HFFc6 (cell line): ENCODE measurements at regions not wholly inside any gene's neighbourhood (a gene's known extent, or its start where the extent isn't known, plus 50 kb on each side); places are given as distances from the start of the nearest gene placed in this dataset.

Source experiments
- DNase-seq: peaks from one replicate; pipeline ENCODE4 v3.0.0-alpha.2; 2018
- H3K27ac Mint-ChIP-seq: 2 replicates; pipeline ENCODE4 v1.8.0; 2020; ENCODE audit warnings: mild to moderate bottlenecking, mixed read lengths
- H3K27me3 Mint-ChIP-seq: 2 replicates; pipeline ENCODE4 v1.8.0; 2021; ENCODE audit warnings: mild to moderate bottlenecking, moderate library complexity, mixed read lengths; ENCODE audit not compliant: insufficient read depth
- H3K36me3 Mint-ChIP-seq: 2 replicates; pipeline ENCODE4 v1.8.0; 2021; ENCODE audit warnings: low read depth, mixed read lengths
- H3K4me1 Mint-ChIP-seq: 2 replicates; pipeline ENCODE4 v1.8.0; 2020; ENCODE audit warnings: low read depth, mixed read lengths
- H3K4me3 Mint-ChIP-seq: 2 replicates; pipeline ENCODE4 v1.8.0; 2020; ENCODE audit warnings: mild to moderate bottlenecking, moderate library complexity, mixed read lengths
- H3K9me3 Mint-ChIP-seq: 2 replicates; pipeline ENCODE4 v1.8.0; 2020; ENCODE audit warnings: mild to moderate bottlenecking, mixed read lengths
- TF ChIP-seq, protein P1 (sequence below): fragments of 200-600 bp; sonication (generic); IDR thresholded peaks from 2 replicates; pipeline ENCODE4 v1.5.0; 2021; ENCODE audit warnings: antibody characterized with exemption, mild to moderate bottlenecking

DNA sequence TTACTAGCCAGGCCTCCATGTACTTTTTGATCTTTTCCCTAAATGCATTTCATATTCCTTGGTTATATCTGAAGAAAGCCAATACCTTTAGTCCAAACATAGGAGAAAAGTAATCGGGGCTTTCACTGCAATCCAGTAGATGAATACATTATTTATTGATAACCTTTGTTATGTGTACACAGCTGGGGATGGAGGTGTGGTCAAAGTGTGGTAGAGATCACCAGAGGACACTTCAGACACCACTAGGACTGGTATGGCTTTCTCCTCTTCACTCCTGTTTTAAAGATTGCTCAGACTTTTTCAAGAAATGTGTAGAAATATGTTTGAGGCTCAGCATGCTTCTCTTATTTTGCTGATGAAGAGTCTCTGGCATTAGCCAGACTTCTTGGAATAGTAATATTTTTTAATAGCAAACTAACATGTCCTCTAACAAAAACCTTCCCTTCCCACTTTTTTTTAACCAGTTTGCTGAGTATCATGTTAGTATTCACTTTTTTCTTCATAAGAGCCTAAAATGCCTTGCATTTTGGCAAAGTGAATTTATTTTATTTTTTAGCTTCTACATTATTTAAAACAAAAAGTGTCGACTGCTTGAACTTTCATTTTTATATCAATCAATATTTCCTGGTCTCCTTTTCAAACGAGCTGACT, 65.6 kb upstream of the MBNL1 start:
- TF ChIP-seq, protein P1, sequence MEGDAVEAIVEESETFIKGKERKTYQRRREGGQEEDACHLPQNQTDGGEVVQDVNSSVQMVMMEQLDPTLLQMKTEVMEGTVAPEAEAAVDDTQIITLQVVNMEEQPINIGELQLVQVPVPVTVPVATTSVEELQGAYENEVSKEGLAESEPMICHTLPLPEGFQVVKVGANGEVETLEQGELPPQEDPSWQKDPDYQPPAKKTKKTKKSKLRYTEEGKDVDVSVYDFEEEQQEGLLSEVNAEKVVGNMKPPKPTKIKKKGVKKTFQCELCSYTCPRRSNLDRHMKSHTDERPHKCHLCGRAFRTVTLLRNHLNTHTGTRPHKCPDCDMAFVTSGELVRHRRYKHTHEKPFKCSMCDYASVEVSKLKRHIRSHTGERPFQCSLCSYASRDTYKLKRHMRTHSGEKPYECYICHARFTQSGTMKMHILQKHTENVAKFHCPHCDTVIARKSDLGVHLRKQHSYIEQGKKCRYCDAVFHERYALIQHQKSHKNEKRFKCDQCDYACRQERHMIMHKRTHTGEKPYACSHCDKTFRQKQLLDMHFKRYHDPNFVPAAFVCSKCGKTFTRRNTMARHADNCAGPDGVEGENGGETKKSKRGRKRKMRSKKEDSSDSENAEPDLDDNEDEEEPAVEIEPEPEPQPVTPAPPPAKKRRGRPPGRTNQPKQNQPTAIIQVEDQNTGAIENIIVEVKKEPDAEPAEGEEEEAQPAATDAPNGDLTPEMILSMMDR = no peak
- DNase-seq = no peak
- no peaks in the 10 kb centered on the region for H3K27me3 Mint-ChIP-seq
- peaks cover 32% of the 10 kb centered on the region for H3K4me1 Mint-ChIP-seq
- H3K4me3 Mint-ChIP-seq = no peak overlapping the region
- H3K36me3 Mint-ChIP-seq = no peaks in the 10 kb centered on the region
- no peaks in the 10 kb centered on the region for H3K9me3 Mint-ChIP-seq
- H3K27ac Mint-ChIP-seq = peak overlapping the region; percentile 51

DNA sequence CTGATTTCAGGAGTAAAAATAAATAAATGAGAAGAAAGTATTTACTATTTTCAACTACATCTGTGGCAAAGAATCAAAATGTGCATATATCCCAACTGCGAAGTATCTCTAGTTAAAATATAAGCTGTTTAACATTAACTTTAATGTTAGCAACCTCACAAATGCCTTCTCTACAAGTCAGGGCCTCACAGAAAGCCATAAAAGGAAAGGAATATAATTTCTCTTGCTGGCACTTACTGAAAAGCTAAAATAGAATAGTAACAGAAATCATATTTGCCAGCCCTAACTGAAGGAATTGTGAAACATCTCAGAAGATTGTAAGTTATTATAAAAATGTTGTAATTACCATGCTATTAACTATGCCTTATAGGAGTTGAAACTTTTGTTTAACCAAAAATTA, 65.1 kb upstream of the MBNL1 start:
- Mint-ChIP-seq H3K27me3 (no peaks in the 10 kb centered on the region), H3K27ac (peak overlapping the region; percentile 51), H3K4me3 (no peak overlapping the region), H3K9me3 (no peaks in the 10 kb centered on the region), H3K36me3 (no peaks in the 10 kb centered on the region), H3K4me1 (peaks cover 30% of the 10 kb centered on the region)
- no peak for DNase-seq
- TF ChIP-seq, protein P1 = no peak

DNA sequence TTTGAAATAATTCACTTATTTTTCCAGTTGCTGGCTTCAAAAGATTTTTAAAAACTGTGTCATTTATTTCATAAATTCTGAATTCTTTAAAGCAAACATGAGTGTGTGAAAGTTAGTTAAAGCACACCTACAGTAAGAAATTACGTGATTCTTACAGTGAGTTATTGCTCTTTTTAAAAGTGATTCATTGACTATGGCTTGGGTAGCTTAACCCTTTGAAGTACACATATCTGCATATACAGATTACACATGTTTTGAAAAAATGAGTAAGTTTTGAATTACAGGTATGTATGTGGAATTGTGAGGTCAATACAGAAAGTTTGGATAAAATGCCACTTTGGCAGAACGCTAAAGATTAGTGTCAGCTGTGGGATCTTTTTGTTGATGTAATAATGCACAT, 64.5 kb upstream of the MBNL1 start:
- Mint-ChIP-seq H3K4me1 (peaks cover 30% of the 10 kb centered on the region), H3K36me3 (no peaks in the 10 kb centered on the region), H3K27me3 (no peaks in the 10 kb centered on the region), H3K27ac (no peak overlapping the region), H3K9me3 (no peaks in the 10 kb centered on the region), H3K4me3 (no peak overlapping the region)
- DNase-seq = no peak
- TF ChIP-seq, protein P1 = no peak

DNA sequence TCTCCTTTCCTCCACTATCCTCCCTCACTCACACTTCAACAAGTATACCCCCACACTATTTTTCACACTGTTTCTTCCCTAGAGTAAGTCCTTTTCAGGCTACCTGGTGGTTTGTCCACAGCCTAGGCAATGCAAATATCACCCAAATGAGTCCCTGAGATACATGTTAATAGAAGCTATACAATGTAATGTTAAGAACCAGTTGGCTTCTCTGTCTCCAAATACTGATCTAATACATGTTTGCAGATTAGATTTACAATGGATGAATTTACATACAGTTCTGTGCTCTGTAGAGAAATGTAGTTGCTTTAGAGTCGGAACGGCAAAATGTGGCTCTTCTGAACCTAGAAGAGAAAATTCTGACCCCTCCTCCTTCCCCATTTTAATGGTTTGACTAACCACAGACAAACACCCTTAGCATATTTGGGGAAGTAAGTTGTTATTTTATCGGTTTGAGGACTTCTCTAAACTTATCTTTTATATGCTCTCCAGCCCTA, 63.6 kb upstream of the MBNL1 start:
- Mint-ChIP-seq H3K27me3 (0 out of 2 replicates have a peak, but pooled peaks cover under 1% of the 10 kb centered on the region), H3K36me3 (no peaks in the 10 kb centered on the region), H3K4me3 (no peak overlapping the region), H3K27ac (no peak overlapping the region), H3K9me3 (no peaks in the 10 kb centered on the region), H3K4me1 (peaks cover 30% of the 10 kb centered on the region)
- no peak for DNase-seq
- TF ChIP-seq, protein P1 = no peak

DNA sequence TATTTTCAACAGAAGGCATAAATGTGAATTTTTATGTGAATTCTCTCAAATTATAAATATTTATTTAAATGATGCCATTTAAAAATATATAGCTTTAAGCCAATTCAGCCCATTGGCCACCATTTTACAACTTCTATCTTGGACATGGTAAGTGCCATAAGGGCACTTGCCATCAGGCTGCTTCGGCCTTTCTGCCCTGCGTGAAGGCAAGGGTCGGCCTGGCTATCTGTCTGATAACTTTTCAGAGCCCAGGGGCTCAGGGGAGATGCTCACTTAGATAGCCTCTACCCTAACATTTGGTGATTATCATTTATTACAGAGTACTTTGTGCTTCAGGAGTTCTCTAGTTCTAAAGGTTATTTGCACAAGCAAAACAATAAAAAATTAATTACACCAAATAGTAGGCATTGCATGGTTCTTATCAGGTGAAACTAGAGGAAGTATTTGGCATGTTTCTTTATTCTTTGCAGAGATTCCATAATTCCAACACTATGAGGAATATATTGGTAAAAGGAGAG, 62.4 kb upstream of the MBNL1 start:
- no peaks in the 10 kb centered on the region for H3K9me3 Mint-ChIP-seq
- no peak for DNase-seq

More for the DNA sequence above, 62.4 kb upstream of the MBNL1 start:
- H3K4me1 Mint-ChIP-seq = peaks cover 22% of the 10 kb centered on the region
- H3K27ac Mint-ChIP-seq = no peak overlapping the region
- no peak overlapping the region for H3K4me3 Mint-ChIP-seq
- H3K27me3 Mint-ChIP-seq = 0 out of 2 replicates have a peak, but pooled peaks cover 2% of the 10 kb centered on the region
- no peaks in the 10 kb centered on the region for H3K36me3 Mint-ChIP-seq
- TF ChIP-seq, protein P1 = no peak
